Fibroblast of skin of back (primary cell): ENCODE measurements at regions not wholly inside any gene's neighbourhood (a gene's known extent, or its start where the extent isn't known, plus 50 kb on each side); places are given as distances from the start of the nearest gene placed in this dataset.
"Not testable (repeated sequence)": the region's sequence is repeated elsewhere in the genome, so short reads cannot be mapped to it uniquely, and the experiment has no call there.

Experiments
- DNase-seq: peaks from one replicate; pipeline ENCODE4 v3.0.0-alpha.2; 2013

DNA sequence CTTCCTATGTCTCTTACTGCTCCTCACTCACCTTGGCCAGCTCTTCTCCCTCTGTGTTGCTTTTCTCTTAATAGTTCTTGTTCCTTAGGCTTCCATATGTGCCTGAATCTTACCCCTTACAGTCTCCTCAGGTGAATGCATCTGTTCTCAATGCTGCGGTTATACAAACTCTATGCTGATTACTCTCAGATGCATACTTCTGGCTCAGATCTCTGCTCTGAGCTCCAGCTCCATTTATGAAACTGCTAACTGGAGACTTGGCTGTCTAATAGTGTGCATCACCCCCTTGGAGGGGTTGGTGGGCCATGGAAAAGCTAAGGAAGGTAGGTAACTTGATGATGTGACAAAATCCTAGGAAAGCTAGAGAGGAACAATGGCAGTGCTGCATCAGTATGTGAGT is 422.5 kb downstream of the TMEM135 start:
- no peak for DNase-seq

DNA sequence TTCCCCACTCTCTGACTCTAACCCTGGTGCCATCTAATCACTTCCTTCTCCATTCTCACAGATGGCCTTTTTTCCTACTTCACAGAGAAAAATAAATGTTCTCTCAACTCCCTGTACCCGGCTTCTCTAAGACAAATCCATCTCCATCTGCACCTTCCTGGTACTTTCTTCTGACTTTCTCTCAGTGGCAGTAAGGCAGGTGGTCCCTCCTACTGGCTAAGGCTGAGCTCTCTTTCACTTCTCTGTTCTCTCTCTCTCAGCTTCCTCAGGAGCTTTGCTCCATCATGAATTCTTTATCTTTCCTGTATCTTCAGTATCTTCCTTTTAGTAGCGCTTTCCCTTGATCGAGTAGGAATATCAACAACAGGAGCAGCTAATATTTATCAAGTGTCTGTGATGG is 421.6 kb downstream of the TMEM135 start:
- DNase-seq, result no peak

DNA sequence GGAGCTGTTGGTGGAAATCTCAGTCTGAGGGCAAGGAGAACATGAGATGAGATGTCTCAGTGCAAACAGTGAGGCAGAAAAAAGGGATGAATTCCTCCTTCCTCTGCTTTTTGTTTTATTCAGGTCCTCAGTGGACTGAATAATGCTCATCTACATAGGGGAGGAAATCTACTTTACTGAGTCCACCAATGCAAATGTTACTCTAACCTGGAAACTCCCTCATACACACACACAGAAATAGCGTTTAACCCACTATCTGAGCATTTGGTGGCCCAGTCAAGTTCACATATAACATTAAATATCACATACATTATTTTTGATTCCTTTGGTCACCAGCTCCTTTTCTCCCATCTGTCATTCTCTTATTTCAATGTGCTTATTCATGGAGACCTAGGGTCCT is 418.8 kb downstream of the TMEM135 start:
- DNase-seq, result no peak

DNA sequence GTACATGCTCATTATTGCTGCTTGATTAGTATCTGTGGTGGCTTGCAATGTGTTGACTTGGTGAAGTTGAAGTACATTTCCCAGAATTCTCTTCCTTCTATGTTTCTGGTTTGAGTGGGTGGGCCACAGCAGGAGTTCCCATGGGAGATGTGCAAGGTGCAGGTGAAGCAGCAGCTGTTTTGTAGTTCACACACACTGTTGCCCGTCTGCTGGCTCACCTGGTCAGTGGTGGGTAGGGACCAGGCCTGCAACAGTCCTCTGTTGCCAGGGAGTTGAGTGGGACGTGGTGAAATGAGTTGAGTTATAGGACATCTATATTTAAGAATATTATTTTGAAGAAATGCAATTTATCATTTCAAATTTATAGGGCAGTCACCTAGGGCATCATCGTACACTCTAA is 417.4 kb downstream of the TMEM135 start:
- no peak for DNase-seq

DNA sequence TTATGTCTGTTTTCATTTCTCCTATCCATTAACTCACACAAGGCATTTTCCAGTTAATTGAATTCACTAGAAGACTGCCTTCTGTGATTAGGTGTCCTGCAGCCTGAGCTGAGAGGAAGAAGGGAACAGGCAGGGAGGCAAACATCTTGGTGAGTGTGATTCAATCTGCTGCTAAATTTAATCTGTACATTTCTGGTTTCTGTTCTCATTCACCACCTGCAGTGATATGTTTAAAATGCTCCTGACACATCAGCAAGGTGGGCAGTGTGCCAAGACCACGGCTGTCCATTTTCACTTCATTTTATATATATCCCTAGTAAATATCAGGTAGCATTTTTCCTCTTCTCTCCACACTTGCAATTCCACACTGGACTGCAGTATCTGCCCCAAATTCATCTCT is 416.5 kb downstream of the TMEM135 start:
- peak; percentile 39 for DNase-seq

DNA sequence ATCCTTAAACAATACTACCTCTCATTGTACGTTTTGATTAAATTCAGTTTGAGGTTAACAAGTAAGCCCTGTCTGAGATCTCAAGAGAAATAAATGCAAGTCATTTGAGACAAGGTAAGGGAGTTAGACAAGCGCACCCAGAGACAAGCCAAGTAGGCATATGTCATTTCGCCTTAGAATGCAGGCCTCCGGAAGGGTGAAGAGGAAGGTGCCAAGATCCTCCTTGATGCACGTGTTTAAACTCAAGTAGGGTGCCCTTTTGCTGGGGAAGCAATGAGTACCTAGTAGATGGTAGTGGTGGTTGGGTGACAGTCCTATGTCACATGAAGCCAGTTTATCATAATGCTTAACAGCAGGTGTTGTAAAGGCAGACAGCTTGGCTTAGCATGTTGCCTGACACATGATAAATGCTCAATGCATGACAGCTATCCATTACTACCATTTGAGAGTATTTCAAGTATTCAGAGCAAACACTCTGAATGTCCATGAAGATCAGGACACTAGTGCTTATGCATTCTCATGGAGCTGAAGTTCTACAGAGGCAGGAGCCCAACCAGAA is 415.9 kb downstream of the TMEM135 start:
- DNase-seq, result peak; percentile 49

DNA sequence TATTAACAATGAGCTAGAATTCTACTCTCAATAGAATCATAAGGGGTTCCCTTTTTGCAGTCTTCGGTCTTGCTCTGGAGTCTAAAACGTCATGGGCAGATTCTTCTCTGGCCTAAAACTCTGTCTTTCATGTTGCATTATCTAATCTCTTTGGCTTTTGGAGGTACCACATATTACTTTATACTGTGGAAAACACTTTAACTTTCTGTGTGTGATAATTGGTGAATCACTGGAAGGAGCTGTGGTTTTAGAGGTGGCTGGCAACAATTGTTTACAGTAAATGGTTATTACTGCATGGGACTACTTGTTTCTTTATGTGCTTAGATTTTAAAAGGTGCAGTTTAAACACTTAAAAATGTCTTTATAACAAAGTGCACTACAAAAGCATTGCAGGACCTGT is 414.3 kb downstream of the TMEM135 start:
- DNase-seq, result not testable (repeated sequence)

DNA sequence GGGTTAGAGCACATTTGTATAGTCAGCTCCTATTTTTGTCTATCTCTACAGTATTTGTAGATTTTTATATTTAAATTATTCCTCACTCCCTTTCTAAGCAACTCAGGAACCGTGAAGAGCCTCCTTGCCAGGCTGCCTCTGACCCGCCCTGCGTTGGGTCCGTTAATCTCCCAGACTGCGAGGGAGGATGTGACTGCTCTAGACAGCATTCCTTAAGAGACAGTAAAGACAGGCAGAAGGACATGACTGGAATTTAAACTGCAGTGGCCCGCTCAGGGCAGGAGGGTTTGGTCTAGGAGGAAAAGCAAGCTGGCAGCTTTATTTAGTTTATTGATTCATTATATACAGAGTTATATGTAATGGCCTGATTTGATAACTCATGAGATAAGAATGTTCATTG is 413.7 kb downstream of the TMEM135 start:
- peak; percentile 81 for DNase-seq

DNA sequence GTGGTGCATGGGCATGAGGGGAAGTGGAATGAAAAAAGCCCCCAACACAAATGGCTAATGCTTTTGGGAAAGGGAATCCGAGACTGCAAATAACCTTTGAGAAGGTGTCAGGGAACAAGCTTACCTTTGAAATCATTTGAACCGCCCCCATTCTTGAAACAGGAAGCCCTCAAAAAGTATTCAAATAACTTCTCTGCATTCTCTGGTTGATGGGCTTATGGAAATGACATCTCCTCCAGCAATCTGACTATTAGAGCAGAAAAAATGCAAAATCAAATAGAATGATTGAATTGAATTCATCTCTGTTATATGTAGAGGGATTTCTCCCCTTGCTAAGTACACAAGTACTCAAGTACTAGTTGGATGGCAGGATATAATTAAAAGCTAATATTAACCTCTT is 409.9 kb downstream of the TMEM135 start:
- DNase-seq, result no peak

DNA sequence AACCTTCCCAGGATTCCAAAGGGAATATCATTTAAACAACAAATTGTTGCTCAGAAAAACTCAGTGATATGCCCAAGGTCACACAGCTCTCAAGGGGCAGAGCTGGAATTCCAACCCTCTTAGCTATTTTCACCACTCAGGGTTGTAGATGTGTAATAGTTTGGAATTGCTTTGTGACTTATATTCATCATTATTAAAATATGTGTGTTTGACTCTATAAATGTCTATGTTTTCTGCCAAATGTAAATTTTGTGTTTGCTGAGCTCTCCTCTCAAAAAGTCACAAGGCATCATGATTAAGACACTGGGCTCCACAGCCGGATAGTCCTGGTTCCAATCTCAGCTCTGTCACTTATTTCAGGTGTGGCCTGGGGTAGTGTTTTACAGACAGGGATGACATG is 407.3 kb downstream of the TMEM135 start:
- peak; percentile 94 for DNase-seq

DNA sequence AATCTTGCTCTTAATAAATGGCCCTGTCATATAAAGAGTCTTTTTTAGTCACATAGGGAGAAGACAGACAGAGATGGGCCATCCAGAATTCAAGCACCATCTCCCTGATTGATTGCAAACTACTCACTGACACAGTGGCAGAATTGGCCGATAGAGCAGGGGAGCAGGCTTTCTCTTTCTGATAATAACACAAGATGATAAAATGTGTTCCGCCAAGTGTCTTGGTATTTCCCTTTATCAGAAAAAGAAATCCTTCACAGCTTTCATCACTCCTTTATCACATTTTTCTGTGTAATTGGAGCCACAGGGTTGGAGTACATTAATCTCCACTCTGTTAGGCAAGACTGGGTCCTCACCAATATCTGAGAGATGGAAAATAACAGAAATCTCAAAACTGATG is 406.0 kb downstream of the TMEM135 start:
- no peak for DNase-seq

DNA sequence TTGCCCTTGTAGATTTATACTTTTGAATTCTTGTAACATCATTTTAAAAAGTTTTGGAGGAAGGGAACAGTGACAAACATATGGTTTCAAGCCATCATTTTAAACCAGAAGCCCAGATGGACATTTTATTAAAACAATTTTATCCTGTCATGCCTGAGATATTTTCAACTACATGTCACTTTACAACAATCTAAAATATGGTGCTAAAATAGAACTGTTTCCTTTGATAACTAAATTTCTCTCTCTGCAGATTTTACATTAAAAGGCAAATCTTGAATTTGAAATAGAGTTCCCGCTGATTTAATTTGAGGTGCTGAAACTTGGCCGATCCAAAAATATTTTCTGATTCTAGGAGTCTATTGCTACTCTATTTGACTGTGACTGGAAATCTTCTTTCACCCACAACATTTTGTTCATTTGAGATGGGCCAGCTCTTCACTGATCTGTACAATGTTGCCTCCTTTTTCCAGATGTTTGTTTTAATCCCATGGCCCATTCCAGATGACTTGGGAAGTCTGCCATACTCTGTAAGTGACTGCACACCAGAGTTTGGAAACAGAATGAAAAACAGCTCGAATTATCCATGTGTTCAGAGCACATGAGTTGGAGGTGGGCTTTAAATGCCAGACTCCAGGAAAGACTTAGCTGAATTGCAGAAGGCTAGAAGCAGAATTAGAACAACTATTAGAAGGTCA is 402.5 kb downstream of the TMEM135 start:
- DNase-seq, result peak; percentile 69

DNA sequence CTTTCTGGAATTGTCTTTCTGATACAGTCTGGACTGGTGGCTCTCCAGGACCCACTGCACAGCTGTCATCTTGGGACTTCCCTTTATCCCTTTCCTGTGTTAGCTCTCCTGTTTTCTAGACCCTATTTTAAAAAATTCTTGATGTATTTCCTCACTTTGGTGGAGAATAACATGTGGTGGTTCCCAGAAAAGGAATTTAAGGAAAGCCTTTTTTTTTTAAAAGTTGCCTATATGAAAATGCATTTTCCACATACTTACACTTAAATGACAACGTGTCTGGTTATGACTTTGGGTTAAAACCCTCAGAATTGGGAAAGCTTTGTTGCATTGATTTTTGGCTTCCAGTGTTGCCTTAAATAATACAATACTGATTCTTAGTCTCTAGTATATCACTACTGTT is 400.7 kb downstream of the TMEM135 start:
- peak; percentile 74 for DNase-seq

DNA sequence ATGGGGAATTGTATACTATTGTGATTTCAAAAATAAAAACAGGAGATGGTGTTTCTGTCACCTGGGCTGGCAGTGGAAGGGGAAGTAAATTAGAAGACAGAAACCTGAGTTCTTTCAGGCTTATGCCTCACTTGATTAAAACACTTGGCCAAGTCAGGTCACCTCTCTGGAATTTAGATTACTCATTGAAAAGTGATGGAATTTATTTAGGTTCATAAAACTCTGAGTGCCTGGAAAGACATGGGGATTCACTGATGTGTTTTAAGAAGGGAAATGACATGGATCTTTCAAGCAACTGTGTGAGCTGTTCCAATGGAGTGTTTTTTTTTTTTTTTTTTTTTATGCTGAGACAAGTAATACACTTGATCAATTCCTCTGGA is 400.1 kb downstream of the TMEM135 start:
- DNase-seq, result peak; percentile 91

DNA sequence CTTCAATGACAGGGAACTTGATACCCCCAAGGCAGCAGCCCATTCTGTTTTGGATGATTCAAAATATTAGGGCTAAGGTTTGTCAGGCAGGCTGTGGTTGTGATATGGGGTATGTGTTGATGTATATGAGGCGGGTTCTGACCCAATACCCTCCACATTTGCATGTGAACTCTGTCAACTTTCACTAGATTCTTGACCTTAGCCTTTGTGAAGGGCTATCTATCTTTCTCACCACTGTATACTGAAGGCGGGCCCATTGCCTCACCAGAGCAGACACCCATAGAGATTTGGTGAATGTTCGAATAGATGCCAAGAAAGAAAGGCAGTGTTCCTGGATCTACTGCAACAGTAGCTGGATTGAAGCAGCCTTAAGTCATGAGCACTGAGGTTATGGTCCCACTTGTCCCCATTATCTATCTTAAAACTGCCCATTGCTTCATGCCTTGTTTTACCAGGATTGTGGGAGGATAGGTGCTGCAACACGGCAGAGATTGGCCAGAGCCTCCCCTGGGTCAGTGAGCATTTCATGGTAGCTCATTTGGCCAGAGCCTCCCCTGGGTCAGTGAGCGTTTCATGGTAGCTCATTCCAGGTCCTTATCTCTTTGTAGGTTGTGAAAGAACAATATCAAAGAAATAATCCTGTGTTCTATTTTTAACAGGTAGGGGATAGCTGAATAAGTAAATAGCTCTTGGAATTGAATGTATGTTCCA is 399.6 kb downstream of the TMEM135 start:
- DNase-seq, result no peak

DNA sequence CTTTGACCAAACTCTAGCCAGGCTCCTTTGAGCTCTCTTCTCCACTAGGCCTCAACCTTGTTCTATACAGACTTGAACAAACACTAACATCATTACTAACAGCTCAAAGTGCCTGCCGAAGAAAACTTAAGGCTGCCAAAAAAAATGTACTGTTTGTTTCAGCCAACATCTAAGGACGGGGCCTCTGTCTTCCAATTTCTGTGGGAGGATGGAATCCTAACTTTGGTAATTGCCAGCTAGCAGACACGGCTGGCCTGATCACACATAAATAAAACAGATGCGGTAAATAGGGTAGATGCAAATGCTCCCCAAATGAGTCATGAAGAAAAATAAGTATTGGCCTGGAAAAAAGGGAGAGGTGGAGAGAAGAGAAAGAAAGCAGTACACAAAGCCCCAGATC is 394.3 kb downstream of the TMEM135 start:
- DNase-seq, result peak; percentile 19

DNA sequence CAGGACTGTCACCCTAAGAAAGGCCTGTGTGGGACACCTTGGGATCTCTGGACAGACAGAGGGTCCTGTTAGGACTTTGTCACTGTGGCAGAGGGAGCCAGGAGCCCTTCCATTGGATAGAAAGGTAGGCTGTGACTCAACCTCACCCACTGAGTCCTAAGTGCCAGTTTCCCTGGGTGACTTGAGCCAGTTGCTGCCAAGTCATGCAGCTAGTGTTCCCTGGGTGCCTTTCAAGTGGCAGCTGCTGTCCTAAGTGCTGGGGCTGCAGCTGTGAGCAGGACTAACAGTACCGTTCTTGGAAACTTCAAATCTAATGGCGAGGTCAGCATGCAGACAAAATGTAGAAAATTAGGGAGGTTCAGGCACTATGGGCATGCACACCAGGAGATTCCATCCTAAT is 393.7 kb downstream of the TMEM135 start:
- no peak for DNase-seq

DNA sequence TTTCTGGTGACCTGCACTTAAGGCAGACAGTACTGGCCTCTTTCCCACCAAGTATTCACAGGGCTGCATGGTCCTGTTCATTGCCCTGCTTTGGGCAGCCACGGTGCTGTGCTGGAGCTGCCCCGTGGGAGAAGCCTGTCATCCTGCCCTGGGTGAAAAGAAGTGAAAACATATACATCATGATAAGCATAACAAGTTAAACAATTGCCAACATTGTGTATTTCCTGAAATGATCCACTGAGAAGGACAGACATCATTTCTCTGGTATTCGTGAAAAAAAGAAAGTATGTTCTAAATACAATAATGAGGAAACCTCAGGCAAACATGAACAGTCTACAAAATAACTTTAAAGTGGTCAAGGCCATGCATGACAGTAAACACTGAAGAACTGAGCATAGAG is 393.1 kb downstream of the TMEM135 start:
- DNase-seq, result peak; percentile 70

DNA sequence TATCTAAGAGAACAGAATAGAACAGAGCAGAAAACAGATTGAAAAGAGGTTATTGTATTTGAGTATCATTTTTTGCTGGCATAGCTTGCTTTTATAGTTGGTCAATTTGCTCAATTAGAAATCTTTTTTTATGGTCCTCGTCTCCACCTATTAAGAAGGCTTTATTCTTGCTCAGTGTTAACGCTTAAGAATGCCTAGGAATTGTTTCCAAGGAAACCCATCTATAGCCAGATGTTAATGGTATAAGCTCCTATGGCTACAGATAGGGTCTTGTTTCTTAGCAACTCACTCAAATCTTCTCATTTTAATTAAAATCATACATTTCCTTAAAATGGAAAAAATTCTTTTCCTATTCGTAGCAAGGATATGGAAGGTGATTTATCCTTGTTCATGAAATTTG is 392.3 kb downstream of the TMEM135 start:
- DNase-seq, result no peak

DNA sequence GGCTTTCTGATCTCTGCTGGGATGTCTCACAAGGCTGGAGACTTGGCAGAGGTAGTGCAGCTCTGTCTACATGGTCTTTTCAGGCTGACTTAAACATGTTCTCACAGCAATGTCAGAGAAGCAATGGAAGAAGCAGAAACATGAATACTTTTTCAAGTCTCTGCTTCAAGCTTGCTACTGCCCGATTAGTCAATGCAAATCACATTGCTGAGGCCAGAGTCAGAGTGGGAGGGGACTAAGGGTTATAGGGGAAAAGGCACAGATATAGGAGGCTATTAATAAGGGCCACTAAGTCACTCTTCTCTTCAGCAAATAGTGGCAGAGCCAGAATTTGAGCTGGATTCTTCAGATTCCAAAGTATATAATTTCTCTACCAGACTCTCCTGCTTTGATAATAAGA is 390.5 kb downstream of the TMEM135 start:
- peak; percentile 84 for DNase-seq

DNA sequence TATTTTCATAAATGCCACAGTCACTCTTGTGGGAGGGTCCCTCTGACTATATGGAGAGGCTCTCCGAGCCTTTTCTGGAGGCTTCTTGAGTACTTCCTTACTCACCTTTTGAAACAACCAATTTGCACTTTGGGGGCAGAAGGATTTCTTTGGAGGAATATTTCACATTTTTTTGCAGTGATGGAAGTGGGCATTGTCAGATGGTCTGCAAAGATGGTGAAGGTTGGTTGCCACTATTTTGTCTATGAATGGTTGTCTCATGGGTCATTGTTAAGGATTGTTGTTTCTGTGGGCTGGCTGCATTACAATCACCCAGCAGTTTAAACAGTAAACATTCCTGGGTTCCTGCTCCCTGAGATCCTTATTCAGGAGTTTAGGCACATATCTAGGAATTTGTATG is 388.2 kb downstream of the TMEM135 start:
- DNase-seq, result peak; percentile 96

DNA sequence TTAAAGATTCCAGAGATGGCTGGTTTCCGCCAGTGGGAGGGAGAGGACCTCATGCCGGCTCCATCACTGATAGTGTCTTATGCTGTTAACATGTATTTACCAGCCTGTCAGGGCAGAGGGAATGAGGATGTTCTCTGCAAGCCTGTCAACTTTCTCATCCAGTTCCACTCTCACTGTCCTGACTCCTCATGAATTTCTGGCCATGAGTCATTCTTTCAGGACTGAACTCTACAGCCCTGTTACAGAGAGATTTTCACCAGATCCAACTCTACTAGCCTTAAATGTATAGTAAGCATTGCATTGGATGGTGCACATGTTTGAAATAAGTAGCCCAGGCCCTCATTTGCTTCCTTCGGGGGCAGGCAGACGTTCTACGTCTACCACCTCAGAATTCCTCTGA is 387.7 kb downstream of the TMEM135 start:
- peak; percentile 87 for DNase-seq

DNA sequence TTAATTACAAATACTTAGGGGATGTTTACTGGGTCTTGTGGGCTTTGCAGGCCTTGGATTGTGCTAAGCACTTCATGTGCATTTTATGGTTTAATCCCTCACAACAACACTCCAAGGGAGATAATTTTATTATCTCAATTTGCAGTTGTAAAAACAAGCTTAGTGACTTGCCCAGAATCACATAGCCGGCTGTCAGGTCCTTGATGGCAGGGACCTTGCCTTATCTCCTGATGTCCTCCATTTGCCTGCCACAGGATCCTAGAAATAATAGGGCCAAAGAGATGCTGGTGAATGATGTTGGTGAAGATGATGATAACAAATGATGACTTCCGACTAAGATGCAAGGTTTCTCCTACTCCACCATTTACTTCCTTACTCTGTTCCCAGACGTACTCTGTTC is 385.4 kb downstream of the TMEM135 start:
- DNase-seq, result no peak

DNA sequence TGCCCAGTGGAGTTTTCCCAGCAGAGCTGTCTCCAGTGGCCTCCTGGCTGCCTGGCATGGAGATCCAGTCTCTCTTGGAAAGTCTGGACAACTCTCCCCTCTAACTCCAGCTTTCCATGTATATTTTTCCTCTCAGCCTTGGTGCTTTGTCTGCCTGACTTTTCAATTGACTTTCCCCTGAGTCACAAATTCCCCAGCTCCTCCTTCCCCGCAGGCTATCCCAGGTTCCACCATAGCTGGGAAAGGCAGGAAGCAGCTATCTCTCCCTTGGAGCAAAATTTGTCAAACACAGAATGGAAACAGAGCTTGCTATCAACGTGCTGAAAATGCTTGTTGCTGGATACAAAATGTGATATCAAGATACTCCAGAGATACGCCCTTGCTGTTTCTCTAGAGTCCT is 384.8 kb downstream of the TMEM135 start:
- peak; percentile 75 for DNase-seq
